Activated naive CD4-positive, alpha-beta T cell treated with Interleukin-2 at 50 U/mL for 16 hours (primary cell): ENCODE measurements at regions not wholly inside any gene's neighbourhood (a gene's known extent, or its start where the extent isn't known, plus 50 kb on each side); places are given as distances from the start of the nearest gene placed in this dataset.
"Not testable (repeated sequence)": the region's sequence is repeated elsewhere in the genome, so short reads cannot be mapped to it uniquely, and the experiment has no call there.

Experiments
- DNase-seq: peaks from one replicate; pipeline ENCODE4 v3.0.0-alpha.2; 2020

DNA sequence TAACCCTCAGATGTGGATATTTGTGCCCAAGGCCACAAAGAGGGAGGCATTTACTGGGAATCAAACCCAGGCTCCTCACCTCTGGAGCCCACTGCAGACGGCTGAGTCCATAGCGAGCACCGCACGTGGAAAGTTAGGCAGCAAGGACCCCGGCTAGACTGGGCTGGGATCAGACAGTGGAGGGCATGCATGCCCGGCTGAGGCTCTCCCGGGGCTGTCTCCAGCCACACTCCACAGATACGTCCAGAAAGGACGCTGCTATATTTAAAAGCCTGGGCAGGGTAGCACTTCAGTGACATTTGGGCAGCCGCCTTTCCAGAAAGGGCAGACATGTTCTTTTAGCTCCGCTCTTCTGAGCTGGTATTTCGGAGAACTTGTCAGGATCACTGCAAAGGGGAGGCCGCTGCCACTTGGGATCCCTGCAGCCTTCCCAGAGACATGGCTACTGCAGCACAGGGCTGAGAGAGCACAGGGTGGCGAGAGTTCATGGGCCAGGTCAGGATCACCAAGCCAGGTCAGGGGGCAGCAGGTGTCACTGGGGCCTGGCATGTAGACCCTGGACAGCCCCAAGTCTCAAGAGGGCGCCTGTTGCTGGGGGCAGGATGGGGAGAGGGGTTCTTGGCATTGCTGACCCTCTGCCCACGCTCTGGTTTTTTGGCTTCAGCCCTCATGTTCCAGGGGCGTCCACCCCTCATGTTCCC, 121.7 kb downstream of the PHETA1 start:
- no peak for DNase-seq

DNA sequence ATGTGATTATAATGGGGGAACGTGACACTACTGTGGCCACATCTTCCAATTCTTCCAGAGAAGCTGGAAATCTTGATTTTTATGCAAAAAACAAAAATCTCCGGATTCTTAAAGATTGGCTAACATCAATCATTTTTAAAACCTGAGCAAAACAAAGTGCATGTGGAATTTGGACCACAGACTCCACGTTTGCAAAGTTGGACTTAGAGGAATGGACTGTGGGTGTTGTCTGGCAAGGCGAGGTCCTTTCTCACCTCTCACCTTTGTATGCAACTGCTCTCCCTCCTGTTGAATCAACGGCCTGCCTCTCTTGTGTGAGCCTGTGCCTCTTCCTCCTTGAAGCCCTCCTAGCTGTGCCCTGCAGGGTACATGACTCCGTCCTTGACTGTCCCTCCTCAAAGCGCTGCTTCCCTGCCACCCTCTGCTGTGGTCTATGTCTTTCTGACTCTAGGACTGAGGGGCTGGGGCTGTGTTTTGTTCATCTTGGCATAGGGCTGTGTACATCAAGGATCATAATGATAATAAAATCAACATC, 122.4 kb downstream of the PHETA1 start:
- DNase-seq, result no peak

DNA sequence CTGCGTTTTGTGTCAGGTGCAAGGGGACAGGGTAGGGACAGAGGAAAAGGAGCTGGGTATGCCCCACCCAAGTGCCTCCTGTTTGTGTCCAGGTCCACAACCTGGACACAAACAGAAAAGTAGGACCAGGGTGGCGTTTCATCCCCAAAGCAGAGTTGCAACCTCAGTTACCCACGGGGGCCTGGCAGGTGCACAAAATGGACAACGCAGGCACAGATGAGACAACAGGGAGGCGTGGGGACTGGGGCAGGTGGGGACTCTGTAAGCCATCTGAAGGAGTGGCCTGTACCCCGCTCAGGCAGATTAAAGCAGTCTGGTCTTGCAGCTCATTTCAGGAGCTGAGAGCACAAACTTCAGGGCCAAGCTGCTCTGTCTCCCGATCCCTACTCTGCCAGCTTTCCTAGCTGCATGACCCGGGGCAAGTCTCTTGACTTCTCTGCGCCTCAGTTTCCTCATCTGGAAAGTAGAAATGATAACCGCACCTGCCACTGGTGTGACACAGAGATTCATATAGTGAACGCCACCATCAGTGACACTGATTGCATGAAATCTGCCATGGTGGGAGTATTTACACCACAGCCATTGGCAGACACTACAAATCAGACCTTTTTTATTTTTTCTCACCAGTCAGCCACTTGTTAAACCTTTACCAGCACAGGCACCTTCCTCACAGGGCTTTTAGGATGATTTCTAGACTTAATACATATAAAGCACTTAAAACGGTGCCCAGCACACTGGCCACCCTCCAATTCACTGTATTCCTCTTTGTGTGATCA, 123.0 kb downstream of the PHETA1 start:
- no peak for DNase-seq

DNA sequence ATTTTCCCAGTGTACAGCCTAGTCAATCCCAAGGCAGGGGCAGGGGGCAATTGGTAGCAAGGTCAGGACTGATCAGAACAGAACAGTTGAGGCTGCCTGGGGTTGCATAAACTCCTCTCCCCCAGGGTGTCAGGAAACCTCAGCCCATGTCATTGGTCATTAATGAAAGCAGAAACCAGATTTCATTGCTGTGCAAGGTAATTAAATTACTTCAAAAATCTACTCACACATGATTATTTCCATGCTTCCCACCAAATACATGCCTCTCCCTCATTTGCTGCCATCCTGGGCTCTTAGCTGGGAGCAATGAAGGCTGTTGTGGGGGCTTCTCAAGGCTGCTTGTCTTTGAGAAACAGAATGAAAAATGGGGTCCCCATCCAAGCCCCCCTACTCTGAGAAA, 124.2 kb downstream of the PHETA1 start:
- no peak for DNase-seq

DNA sequence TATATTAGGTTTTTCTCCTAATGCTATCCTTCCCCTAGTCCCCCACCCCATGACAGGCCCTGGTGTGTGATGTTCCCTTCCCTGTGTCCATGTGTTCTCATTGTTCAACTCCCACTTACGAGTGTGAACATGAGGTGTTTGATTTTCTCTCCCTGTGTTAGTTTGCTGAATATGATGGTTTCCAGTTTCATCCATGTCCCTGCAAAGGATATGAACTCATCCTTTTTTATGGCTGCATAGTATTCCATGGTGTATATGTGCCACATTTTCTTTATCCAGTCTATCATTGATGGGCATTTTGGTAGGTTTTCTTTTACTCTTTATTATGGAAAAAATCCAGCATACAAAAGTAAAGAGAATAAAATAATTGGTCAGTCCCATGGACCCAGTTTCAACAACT, 126.1 kb downstream of the PHETA1 start:
- DNase-seq, result not testable (repeated sequence)

DNA sequence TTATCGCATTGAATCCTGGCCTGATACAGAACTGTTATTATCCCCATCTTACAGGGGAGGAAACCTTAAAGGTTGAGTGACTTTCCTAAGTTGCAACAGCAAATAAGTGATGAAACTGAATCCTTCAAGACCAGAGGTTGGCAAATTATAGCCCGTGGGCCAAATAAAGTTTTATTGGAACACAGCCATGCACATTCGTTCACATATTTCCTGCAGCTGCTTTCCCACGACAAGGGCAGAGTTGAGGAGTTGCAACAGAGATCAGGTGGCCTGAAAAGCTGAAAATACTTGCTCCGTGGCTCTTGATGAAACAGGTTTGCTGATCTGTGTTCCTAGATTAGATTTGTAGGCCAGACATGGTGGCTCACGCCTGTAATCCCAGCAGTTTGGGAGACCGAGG, 126.7 kb downstream of the PHETA1 start:
- no peak for DNase-seq

DNA sequence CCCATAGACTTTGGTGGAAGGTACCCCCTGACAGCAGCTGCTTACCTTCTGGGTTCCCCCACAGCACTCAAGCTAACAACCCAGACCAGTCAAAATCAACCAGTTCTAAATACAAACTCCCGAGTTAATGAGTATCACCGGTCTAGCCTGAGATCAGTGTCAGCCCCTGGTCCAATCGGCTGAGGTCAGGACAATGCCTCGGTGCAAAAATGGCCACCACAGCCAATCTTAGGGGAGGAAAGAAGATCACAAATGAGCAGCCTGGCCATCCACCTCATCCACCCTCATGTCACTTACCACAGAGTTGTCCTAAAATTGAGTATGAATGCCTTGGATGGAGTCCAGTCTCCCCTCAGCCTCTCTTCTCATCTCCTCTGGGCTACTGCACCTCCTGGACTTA, 128.5 kb downstream of the PHETA1 start:
- DNase-seq, result no peak

DNA sequence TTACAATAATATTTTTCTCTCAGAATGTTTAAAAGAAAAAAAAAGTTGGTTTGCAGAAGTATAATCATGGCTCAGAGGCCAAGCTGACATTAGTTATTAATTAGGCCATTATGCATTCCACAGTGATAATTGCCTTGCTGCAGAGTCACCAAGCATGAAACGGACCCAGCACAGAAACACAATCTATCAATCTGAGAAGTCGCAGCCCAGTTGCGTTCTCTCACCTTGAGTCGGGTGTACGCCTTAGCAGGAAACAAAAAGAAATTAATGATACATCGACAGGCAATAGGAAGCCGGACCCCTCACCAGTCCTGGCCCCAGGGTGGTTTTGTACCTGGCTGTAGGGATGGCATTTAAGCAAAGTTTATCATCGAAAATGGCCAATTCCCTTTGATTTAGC, 129.7 kb downstream of the PHETA1 start:
- DNase-seq, result no peak

DNA sequence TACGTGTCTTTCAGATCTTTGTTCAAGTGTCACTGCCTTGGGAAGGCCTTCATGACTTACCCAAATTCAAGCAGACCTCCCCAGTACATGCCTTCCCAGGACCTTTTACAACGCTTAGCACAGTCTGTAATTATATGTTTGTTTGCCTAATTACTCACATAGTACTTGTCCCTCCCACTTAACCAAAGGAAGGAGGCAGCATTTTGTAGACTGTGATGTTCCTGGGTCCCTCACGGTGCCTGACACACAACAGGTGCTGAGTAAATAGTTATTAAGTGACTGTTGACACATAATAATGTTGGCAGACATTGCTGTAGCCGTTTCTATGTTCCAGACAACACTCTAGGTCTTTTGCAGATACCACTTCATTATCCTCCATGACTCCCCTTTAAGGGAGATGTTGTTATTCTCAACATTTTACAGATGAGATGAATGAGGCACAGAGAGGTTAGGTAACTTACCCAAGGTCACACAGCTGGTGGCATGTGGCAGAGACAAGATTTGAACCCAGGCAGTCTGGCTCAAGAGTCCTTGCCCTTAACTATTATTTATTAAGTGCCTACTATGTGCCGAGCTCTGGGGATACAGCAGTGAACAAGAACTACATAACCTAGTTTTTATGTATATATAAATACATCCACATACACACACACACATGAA, 130.7 kb downstream of the PHETA1 start:
- no peak for DNase-seq

DNA sequence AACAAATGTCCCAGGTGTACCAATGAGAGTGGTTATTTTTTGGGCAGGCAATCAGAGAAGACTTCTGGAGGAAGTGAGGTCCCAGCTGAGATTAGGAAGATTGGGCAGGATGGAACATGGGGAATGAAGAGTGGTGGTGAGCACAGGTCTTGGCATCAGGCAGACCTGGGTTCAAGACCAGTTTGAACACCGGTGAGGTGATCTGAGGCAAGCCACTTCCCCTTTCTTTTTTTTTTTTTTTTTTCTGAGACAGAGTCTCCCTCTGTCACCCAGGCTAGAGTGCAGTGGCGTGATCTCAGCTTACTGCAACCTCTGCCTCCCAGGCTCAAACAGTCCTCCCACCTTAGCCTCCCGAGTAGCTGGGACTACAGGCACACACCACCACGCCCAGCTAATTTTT, 134.4 kb downstream of the PHETA1 start:
- not testable (repeated sequence) for DNase-seq

DNA sequence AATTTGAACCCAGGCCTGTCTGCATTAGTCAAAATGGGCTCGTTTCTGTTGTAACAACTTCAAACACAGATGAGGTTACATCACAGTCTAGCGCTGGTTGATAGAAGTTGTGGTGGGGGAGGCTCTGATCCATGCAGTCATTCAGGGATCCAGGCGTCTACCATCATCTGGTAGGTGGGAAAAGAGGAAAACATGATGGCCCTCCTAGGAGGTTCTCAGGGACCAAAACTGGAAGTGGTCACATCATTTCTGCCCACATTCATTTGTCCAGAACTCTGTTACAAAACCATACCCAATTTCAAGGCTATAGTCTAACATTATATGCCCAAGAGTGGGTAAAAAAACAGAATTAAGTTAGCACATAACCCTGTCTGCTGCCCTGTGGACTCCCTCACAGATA, 135.1 kb downstream of the PHETA1 start:
- DNase-seq, result no peak

DNA sequence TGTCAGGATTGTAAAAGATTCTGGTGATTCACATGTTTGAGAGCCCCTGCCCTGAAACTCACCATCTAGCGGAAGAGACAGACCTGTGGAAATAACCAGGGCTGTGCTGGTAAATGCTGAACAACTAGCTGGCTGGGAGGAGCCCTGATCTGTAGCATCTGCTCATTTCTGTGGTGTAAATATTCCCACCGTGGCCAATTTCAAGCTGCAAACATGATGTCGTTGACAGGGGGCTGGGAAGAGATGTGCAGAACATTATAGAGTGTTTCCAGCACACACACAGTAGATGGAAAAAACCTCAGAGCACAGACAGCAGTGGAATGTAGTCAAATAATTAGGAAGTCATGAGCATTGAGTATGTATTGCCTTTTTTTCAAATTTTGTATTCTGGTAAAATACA, 138.2 kb downstream of the PHETA1 start:
- DNase-seq, result no peak

DNA sequence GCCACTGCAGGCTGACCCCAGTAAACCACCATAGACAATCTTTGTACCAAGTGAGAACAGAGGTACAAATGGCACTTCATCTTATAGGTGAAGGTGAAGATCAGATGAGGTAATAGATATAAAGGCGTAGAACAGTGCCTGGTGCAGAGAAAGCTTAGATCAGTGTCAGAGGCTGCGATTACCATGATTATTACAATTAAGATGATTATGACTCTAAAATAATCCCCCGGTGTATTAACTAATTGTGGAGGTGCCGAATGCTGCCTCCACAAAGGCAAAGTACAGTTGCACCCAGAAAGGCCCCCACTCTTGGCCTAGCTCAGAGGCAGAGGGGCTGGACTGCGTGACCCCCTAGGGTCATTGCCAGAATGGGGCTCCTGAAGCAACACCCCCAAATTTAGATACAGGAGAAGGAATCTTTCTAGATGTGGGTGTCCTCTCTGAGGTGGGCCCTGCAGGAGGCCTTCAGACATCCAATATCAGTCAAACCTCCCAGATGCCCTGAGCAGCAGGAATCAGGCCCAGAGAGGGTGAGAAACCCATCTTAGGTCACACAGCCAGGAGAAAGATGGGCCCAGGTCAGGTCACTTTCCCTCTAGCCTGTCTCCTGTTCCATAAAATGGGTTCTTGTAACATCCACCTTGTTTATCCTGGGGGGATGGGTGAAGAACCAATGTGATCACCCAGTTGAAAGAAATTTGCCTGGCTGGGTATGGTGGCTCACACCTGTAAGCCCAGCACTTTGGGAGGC, 139.8 kb downstream of the PHETA1 start:
- no peak for DNase-seq

DNA sequence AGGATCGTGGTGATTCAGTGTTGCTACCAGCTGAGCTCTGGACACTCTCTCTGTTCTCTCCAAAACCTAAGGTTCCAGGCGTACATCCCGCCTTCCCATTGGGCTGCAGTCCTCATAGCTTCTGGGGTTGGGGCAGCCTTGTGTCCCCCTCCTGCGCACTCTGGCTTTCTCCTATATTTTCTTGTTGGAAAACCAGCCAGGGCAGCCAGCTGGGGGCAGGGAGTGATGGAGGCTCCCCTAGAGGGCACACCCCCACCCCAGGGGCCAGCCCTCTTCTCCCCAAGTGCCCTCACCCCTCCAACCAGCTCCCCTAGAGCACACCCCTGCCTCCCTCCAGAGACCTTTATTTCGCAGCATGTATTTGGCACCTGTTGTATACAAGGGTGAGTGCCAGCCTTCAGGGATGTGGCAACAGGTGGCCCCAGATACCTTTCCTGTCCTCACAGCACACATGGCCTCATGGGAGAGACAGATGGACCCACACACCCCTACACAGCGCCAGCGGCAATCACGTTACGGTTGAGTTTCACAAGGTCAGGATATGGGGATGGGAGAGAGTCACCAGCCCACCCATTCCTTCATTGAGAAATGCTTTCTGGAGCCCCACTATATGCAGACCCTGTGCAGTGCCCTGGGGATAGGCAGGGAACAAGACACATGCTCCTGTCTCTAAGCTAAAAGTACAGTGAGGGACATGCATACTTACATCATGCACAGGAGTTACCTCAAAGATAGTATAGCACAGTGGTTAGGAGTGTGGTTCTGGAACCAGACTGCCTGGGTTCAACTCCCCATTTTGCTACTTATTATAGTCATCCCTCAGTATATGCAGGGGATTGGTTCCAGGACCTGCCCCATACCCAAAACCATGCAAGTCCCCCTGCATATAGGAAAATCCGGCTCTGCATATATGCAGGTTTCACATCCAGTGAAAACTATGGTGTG, 141.1 kb downstream of the PHETA1 start:
- DNase-seq, result no peak

DNA sequence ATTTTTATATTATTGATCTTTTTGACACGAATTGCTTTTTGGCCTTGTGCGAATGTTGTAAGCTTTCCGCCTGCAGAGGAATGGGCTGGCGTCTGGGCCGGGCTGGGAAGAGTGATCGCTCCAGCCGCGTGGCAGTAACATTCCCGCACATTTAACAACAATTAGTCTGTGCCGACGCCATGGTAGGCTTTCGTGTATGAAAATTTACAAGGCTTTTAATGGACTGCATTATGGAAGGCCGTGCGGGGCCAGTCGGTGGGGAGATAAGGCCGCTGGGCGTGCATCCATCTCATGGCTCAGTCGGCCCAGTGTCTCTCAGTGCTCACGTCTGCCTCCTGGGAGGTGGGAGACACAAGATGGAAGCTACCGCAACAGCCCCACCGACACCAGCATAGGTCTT, 142.2 kb downstream of the PHETA1 start:
- no peak for DNase-seq

DNA sequence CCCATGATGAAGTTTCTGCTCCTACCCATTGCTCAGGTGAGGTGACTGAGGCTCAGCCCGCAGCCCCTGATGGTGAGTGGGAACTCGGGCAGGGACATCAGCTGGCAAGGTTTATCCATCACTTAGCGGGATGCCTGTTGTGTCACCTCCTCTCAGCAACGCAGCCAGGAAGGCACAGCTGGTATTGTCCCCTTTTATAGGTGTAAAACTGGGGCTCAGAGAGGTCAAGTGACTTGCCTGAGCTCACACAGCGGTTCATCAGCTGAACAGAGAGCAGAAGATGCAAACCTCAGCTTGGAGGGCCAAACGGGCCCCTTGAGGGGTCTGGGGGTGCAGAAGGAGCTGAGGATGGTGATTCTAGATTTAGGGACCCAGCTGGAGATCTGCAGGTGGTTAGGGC, 143.6 kb downstream of the PHETA1 start:
- DNase-seq, result no peak

DNA sequence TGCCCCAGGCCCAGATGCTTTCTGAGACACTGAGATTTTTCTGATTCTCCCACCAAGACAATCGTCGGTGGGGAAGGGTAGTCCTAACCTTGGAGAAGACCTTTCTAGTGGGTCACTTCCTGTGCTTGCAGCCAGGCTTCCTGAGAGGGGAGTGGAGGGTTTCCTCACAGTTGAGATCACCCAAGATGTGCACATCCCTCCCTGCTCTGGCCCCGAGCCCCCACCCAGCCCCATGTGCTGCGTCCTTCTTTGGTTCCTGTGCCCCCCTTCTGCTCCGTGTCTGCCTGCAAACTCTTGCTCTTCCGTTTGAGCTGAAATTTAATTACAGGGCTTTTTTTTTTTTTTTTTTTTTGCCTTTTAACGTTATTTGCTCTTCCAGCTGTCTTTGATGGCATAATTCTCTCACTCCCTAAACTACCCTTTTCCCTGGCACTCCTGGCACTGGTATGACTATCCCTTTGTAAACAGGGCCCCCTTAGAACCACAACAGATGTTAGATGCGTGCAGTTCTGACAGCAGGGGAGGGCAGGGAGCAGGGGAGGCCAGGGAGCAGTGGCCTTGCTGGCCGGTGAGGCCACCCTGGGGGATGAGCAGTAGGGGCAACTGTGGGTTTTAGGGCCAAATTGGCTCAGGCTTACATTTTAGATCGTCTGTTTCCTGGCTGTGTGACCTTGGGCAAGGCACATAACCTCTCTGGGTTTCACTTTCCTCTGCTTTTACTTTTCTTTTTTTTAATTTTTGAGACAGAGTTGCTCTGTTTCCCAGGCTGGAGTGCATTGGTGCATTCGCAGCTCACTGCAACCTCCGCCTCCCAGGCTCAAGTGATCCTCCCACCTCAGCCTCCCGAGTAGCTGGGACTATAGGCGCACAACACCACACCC, 144.5 kb downstream of the PHETA1 start:
- DNase-seq, result no peak

DNA sequence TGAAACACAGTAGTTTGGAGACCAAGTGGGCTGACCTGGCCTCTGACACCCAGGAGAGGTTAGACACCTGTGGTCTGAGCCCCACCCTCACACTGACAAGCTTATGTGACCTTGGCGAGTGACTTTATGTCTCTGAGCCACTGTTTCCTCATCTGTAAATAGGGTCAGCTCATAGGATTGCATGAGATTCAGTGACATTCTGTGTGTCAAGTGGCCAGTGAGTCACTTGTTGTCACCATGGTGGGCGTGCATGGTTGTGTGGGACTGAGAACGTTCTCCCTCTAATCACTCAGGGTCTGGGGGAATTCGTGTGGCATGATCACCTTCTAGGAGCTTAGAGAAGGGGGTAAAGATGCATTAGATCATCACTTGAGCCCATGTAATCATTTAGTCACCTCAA, 146.4 kb downstream of the PHETA1 start:
- DNase-seq, result no peak

DNA sequence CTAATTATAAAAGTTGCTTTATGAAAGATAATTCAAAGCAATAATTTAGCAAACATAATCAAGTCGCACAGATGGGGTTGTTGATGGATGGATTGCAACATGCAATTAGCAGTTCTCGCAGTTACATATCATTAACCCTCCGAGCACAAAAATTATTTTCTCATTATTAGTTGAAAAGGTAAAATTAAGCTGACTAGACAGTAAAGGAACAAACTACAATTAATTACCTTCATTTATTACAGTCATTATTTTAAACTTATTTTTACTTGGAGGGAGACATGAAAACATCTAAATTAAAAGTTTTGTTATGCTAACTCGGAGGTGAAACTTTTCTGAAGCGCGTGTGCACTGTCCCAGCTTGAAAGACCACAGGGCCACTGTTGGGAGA, 146.9 kb downstream of the PHETA1 start:
- DNase-seq, result no peak

DNA sequence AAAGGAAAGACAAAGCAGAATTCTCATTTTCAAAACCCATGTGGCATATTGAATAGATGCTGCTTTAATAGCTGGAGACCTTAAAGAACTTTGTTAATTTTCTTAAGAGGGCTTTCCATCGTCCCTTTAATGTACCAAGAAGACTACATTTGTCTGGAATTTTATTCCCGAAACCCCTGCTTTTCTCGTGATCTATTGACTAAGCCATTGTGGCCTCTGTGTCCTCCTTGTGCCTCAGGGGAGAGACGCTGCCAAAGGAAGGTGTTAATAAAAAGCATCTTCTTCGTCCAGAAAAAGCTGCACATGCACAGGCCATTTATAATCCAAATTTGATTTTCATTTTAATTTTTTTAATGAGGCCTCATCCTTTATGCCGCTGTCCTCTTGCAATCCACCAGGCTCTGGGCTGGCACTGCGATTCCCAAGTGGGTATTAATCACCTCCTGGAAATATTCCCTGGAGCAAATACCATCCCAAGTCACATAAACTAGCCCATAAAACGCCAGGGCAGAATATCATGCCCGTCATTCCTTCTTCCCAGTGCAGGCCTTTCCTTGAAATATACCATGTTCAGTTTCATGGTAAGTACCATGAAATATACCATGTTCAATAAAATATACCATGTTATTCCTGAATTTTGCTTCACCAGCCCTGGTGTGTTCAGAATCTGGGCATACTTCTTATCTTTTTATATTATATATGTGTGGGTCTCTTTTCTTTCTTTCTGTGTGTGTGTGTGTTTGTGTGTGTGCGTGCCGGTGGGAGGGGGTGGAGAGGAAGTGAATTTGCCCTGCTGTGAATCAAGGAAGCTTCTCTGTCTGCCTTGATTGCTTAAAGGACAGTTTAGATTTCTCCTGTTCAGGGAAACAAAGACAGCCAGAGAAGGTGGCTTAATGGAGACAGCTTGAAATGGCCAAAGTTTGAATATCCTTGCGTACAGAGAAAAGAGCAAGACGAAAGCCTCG, 147.6 kb downstream of the PHETA1 start:
- DNase-seq, result no peak
